ENCODE measurements at regions not wholly inside any gene's neighbourhood (a gene's known extent, or its start where the extent isn't known, plus 50 kb on each side); places are given as distances from the start of the nearest gene placed in this dataset.

DNA sequence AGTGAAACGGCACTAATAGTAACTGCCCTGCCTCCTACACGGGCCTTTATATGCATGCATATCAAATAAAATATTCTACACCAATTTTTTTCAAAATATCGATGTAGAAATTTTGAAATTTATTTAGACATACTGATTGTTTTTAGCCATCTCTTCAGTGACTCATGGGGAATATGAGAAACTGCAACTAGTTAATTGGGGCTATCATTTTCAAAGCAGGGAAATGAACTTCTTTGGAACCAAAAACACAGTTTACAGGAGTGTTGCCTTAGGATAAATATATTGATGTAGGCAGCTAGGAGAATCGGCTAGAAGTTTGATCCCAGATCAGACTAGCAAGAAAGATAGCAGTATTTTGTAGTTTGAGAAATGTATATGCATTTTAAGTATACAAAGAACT, 1010.8 kb upstream of the AGA start:
- Histone ChIP-seq H2AFZ (ENCODE audit: low read length) (no peak overlapping the region), H3K4me2 (ENCODE audit: low read depth, low read length) (no peak overlapping the region), H3K9ac (ENCODE audit: insufficient read depth, low read depth, low read length) (no peak overlapping the region), H3K27ac (ENCODE audit: extremely low read length, insufficient read depth, low read length) (no peak overlapping the region), H3K36me3 (replicated peaks in 1 of 2; ENCODE audit: control insufficient read depth in 1 of 2, insufficient read depth in 2 of 2, low read length in 2 of 2) (no peaks in the 10 kb centered on the region), H3K79me2 (ENCODE audit: insufficient read depth, low read length) (no peaks in the 10 kb centered on the region), H3K9me3 (ENCODE audit: low read length) (no peaks in the 10 kb centered on the region), H3K4me1 (ENCODE audit: insufficient read depth, low read length) (no peaks in the 10 kb centered on the region), H3K4me3 (replicated peaks in 1 of 3; ENCODE audit: insufficient read depth in 1 of 3, low read depth in 2 of 3, low read length in 3 of 3) (no peak overlapping the region), H4K20me1 (ENCODE audit: insufficient read depth, low read length) (no peaks in the 10 kb centered on the region), H3K27me3 (ENCODE audit: control insufficient read depth in 1 of 2, insufficient read depth in 2 of 2, low read length in 2 of 2) (no peaks in the 10 kb centered on the region)
- POLR2A ChIA-PET: no interaction called here
- CTCF ChIA-PET (ENCODE audit: low intra/inter-chr PET ratio, low total read pairs): no interaction called here
- TF ChIP-seq HDAC1 (CRISPR knock-in tag; IDR thresholded peaks at IDR 0.05): no peak
- ATAC-seq: no peak
- no peak for DNase-seq (ENCODE audit: low spot score)
- intact Hi-C loops (cut with micrococcal nuclease; ENCODE audit: unreplicated experiment) (no loop called here), in situ Hi-C loops (cut with HindIII; ENCODE audit: extremely low pct_ligation_motif_present, low pct_unique_long_range_greater_than_20kb) (no loop called here)
- no TSS peak for BruUV-seq (replicated peaks)
- 0% methylated on average over 4 of the region's 4 CpGs for WGBS (ENCODE audit: low lambda C conversion rate)
- no peak for FAIRE-seq

DNA sequence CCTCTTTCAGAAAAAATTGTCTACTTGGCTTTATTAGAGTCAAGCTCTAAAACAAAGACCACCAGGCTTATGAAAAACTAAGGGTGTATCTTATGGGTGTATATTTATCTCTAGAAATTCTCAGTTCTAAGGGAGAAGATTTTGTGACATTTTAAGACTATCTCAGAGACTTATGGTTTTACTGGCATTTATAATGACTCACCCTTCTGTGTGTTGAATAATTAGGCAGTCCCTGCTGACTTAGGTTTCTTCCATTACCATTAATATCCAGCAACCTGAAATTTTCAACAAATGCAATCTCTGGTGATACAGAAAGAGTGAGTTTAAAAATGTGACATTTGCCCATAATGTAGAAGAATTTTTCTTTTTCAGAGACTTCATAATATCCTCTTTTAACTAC, 1015.0 kb upstream of the AGA start:
- ChIA-PET CTCF (ENCODE audit: low intra/inter-chr PET ratio, low total read pairs) (no interaction called here), POLR2A (no interaction called here)
- no peak overlapping the region for H3K9ac ChIP-seq (ENCODE audit: insufficient read depth, low read depth, low read length)
- DNase-seq (ENCODE audit: low spot score): no peak
- BruUV-seq (replicated peaks): no TSS peak
- H3K36me3 ChIP-seq (replicated peaks in 1 of 2; ENCODE audit: control insufficient read depth in 1 of 2, insufficient read depth in 2 of 2, low read length in 2 of 2): no peaks in the 10 kb centered on the region
- no peak overlapping the region for H3K27ac ChIP-seq (ENCODE audit: extremely low read length, insufficient read depth, low read length)
- no peak overlapping the region for H2AFZ ChIP-seq (ENCODE audit: low read length)
- H3K4me3 ChIP-seq (replicated peaks in 1 of 3; ENCODE audit: insufficient read depth in 1 of 3, low read depth in 2 of 3, low read length in 3 of 3): no peak overlapping the region
- no peak for FAIRE-seq
- ATAC-seq: no peak
- H3K79me2 ChIP-seq (ENCODE audit: insufficient read depth, low read length): no peaks in the 10 kb centered on the region
- no peak overlapping the region for H3K4me2 ChIP-seq (ENCODE audit: low read depth, low read length)
- in situ Hi-C loops (cut with HindIII; ENCODE audit: extremely low pct_ligation_motif_present, low pct_unique_long_range_greater_than_20kb): no loop called here
- H3K27me3 ChIP-seq (ENCODE audit: control insufficient read depth in 1 of 2, insufficient read depth in 2 of 2, low read length in 2 of 2): no peaks in the 10 kb centered on the region
- H4K20me1 ChIP-seq (ENCODE audit: insufficient read depth, low read length): no peaks in the 10 kb centered on the region
- no peaks in the 10 kb centered on the region for H3K4me1 ChIP-seq (ENCODE audit: insufficient read depth, low read length)
- H3K9me3 ChIP-seq (ENCODE audit: low read length): no peaks in the 10 kb centered on the region
- intact Hi-C loops (cut with micrococcal nuclease; ENCODE audit: unreplicated experiment): no loop called here
- no peak for TF ChIP-seq CBX2 (IDR thresholded peaks at IDR 0.05; ENCODE audit: low read depth, low read length)
- no peak for TF ChIP-seq CBX2 (CRISPR knock-in tag; IDR thresholded peaks at IDR 0.05; ENCODE audit: low read depth)
- TF ChIP-seq, protein P1, sequence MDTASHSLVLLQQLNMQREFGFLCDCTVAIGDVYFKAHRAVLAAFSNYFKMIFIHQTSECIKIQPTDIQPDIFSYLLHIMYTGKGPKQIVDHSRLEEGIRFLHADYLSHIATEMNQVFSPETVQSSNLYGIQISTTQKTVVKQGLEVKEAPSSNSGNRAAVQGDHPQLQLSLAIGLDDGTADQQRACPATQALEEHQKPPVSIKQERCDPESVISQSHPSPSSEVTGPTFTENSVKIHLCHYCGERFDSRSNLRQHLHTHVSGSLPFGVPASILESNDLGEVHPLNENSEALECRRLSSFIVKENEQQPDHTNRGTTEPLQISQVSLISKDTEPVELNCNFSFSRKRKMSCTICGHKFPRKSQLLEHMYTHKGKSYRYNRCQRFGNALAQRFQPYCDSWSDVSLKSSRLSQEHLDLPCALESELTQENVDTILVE (CRISPR knock-in tag; IDR thresholded peaks at IDR 0.05): no peak
- no peak for TF ChIP-seq SOX5 (CRISPR knock-in tag; IDR thresholded peaks at IDR 0.05; ENCODE audit: borderline replicate concordance)
- no peak for TF ChIP-seq NFYB (CRISPR knock-in tag; IDR thresholded peaks at IDR 0.05)
- no peak for TF ChIP-seq SMYD3 (CRISPR knock-in tag; IDR thresholded peaks at IDR 0.05)
- no peak for TF ChIP-seq KDM2A (CRISPR knock-in tag; IDR thresholded peaks at IDR 0.05; ENCODE audit: borderline replicate concordance, low read depth)
- no peak for TF ChIP-seq MEIS2 (CRISPR knock-in tag; IDR thresholded peaks at IDR 0.05)
- no peak for TF ChIP-seq STAG1 (CRISPR knock-in tag; IDR thresholded peaks at IDR 0.05)
- TF ChIP-seq ARNT2 (CRISPR knock-in tag; IDR thresholded peaks at IDR 0.05; ENCODE audit: low read depth): no peak
- TF ChIP-seq ZNF589 (CRISPR knock-in tag; conservative IDR thresholded peaks at IDR 0.05): no peak
- TF ChIP-seq, protein P2, sequence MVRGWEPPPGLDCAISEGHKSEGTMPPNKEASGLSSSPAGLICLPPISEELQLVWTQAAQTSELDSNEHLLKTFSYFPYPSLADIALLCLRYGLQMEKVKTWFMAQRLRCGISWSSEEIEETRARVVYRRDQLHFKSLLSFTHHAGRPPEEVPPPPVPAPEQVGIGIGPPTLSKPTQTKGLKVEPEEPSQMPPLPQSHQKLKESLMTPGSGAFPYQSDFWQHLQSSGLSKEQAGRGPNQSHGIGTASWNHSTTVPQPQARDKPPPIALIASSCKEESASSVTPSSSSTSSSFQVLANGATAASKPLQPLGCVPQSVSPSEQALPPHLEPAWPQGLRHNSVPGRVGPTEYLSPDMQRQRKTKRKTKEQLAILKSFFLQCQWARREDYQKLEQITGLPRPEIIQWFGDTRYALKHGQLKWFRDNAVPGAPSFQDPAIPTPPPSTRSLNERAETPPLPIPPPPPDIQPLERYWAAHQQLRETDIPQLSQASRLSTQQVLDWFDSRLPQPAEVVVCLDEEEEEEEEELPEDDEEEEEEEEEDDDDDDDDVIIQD (CRISPR knock-in tag; IDR thresholded peaks at IDR 0.05; ENCODE audit: low read depth): no peak
- TF ChIP-seq, protein P3, sequence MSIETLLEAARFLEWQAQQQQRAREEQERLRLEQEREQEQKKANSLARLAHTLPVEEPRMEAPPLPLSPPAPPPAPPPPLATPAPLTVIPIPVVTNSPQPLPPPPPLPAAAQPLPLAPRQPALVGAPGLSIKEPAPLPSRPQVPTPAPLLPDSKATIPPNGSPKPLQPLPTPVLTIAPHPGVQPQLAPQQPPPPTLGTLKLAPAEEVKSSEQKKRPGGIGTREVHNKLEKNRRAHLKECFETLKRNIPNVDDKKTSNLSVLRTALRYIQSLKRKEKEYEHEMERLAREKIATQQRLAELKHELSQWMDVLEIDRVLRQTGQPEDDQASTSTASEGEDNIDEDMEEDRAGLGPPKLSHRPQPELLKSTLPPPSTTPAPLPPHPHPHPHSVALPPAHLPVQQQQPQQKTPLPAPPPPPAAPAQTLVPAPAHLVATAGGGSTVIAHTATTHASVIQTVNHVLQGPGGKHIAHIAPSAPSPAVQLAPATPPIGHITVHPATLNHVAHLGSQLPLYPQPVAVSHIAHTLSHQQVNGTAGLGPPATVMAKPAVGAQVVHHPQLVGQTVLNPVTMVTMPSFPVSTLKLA (IDR thresholded peaks at IDR 0.05): no peak
- TF ChIP-seq SRSF4 (IDR thresholded peaks at IDR 0.05; ENCODE audit: low read depth, low read length, poor library complexity, severe bottlenecking): no peak

Measured in HepG2 (cell line).